Psoas muscle (tissue), 7 donors: ENCODE measurements at regions not wholly inside any gene's neighbourhood (a gene's known extent, or its start where the extent isn't known, plus 50 kb on each side); places are given as distances from the start of the nearest gene placed in this dataset.

Source experiments
- ATAC-seq, 4 donors: fragments of 200-7000 bp; cut with Tn5 transposase; one replicate each; pipeline ENCODE4 v1.9.1; 2020; ENCODE audit warnings: moderate library complexity in 3 of 4, mild to moderate bottlenecking in 2 of 4
- DNase-seq, 2 donors: peaks; one replicate each; pipeline ENCODE4 v3.0.0-alpha.2; 2020
- H3K27ac ChIP-seq: fragments of 200-600 bp; one replicate; pipeline ENCODE4 v1.8.0; 2022
- H3K27me3 ChIP-seq, 3 donors: fragments of 200-600 bp in 1 of 3; one replicate each; pipeline versions ENCODE4 v1.6.1 to v1.8.0; 2013 to 2022; ENCODE audit warnings: low read length in 2 of 3, mild to moderate bottlenecking in 2 of 3, moderate library complexity in 1 of 3; ENCODE audit not compliant: insufficient read depth in 3 of 3
- H3K36me3 ChIP-seq, 2 donors: fragments of 200-600 bp in 1 of 2; one replicate each; pipeline versions ENCODE4 v1.6.1 to v1.8.0; 2013 to 2022; ENCODE audit warnings: low read depth in 1 of 2, mild to moderate bottlenecking in 1 of 2, moderate library complexity in 1 of 2; ENCODE audit not compliant: insufficient read depth in 1 of 2
- H3K4me1 ChIP-seq: fragments of 200-600 bp; one replicate; pipeline ENCODE4 v1.8.0; 2022
- H3K4me3 ChIP-seq: fragments of 200-600 bp; one replicate; pipeline ENCODE4 v1.8.0; 2022; ENCODE audit warnings: mild to moderate bottlenecking
- H3K9me3 ChIP-seq: fragments of 200-600 bp; one replicate; pipeline ENCODE4 v1.8.0; 2022
- CTCF ChIP-seq: fragments of 200-600 bp; IDR thresholded peaks from one replicate; pipeline ENCODE4 v1.8.0; 2022; ENCODE audit warnings: antibody characterized with exemption
- WGBS, 3 donors: extraction: QIAGEN DNeasy Blood & Tissue Kit; methylation state at CpG; one replicate each; pipeline versions ENCODE4 v1.1.6 to v1.1.7; 2013; 5-methylcytosine and 5-hydroxymethylcytosine counted together
- intact Hi-C, 2 donors: fragments of 100-400 bp; cut with DNase I; formaldehyde crosslinking; loops; one replicate each; pipeline versions ENCODE4 v1.11.0 to v1.14.2; 2022
- donor health status: healthy with polysubstance abuse.
- donor health status: DM: no; HTN: no; CAD: no; lungs with moderate emphysema.
- donor health status: Bipolar disorder and iron deficiency.
- donor health status: healthy.
- donor health status: DM: yes; HTN: yes; CAD: no.
- donor health status: DM: no; HTN: no; CAD: no.
- donor health status: DM: yes; HTN: yes; CAD: no.

GRCh38 chr6:139759086-139759485 is 384.6 kb upstream of the CITED2 start:
- peaks cover 75% of the 10 kb centered on the region for H3K4me1 ChIP-seq
- intact Hi-C loops: loop anchor here in 1 of 2 donors (5.0 kb wide), 1 partner anchor 387 kb away; the partner anchor contains the start of gene CITED2

GRCh38 chr6:139758209-139758611 is 383.8 kb upstream of the CITED2 start:
- WGBS, 3 donors: 12 to 27% (median 12%) methylated on average over 3 of the region's 3 CpGs
- TF ChIP-seq CTCF: no peak
- peak overlapping the region; percentile 20 for H3K4me3 ChIP-seq
- H3K27ac ChIP-seq: peak overlapping the region; percentile 77
- no peaks in the 10 kb centered on the region for H3K36me3 ChIP-seq
- H3K9me3 ChIP-seq: no peaks in the 10 kb centered on the region
- intact Hi-C loops: loop anchor here in 1 of 2 donors (5.0 kb wide), 1 partner anchor 386 kb away; the partner anchor contains the start of gene CITED2
- H3K4me1 ChIP-seq: peaks cover 71% of the 10 kb centered on the region
- peak; percentile 74 to 90 (median 86) for ATAC-seq
- DNase-seq: no peak
- H3K27me3 ChIP-seq: no peaks in the 10 kb centered on the region

More at GRCh38 chr6:139759086-139759485, 384.6 kb upstream of the CITED2 start:
- Histone ChIP-seq H3K27me3 (no peaks in the 10 kb centered on the region), H3K4me3 (no peak overlapping the region), H3K27ac (peak overlapping the region; percentile 77), H3K36me3 (no peaks in the 10 kb centered on the region), H3K9me3 (no peaks in the 10 kb centered on the region)
- 83 to 87% (median 86%) methylated on average over 2 of the region's 2 CpGs for WGBS, 3 donors
- DNase-seq: no peak
- no peak for ATAC-seq
- TF ChIP-seq CTCF: no peak

GRCh38 chr6:139757784-139758183 is 383.3 kb upstream of the CITED2 start:
- Histone ChIP-seq H3K4me3 (peak overlapping the region; percentile 20), H3K9me3 (no peaks in the 10 kb centered on the region), H3K27me3 (no peaks in the 10 kb centered on the region), H3K36me3 (no peaks in the 10 kb centered on the region), H3K4me1 (peaks cover 67% of the 10 kb centered on the region), H3K27ac (peak overlapping the region; percentile 77)
- no peak for DNase-seq
- peak in 2 of 4 donors; percentile 5 to 23 for ATAC-seq
- TF ChIP-seq CTCF: no peak
- intact Hi-C loops: loop anchor here in 1 of 2 donors (5.0 kb wide), 1 partner anchor 385 kb away; the partner anchor contains the start of gene CITED2
- 21 to 43% (median 23%) methylated on average over 1 of the region's 1 CpG for WGBS, 3 donors

- WGBS, 3 donors: 66 to 72% (median 71%) methylated on average over 1 of the region's 1 CpG
- ATAC-seq (no peak), DNase-seq (no peak)
- peak overlapping the region; percentile 77 for H3K27ac ChIP-seq
- peaks cover 54% of the 10 kb centered on the region for H3K4me1 ChIP-seq
- no peaks in the 10 kb centered on the region for H3K27me3 ChIP-seq
- intact Hi-C loops: loop anchor here in 1 of 2 donors (5.0 kb wide), 1 partner anchor 384 kb away; the partner anchor contains the start of gene CITED2
- no peaks in the 10 kb centered on the region for H3K9me3 ChIP-seq
- TF ChIP-seq CTCF: no peak
- H3K4me3 ChIP-seq: no peak overlapping the region
- H3K36me3 ChIP-seq: no peaks in the 10 kb centered on the region
These were observed 381.9 kb upstream of the CITED2 start for GRCh38 chr6:139756381-139756780.
